Spleen (tissue), 11 donors: ENCODE measurements at regions not wholly inside any gene's neighbourhood (a gene's known extent, or its start where the extent isn't known, plus 50 kb on each side); places are given as distances from the start of the nearest gene placed in this dataset.

Source experiments
- DNase-seq: peaks from one replicate; pipeline ENCODE4 v3.0.0-alpha.2; 2020
- H3K27ac ChIP-seq, 8 donors: fragments of 200-600 bp; sonication (generic) in 7 of 8; 1 replicate in 4 of 8; 2 replicates in 4 of 8; pipeline versions ENCODE4 v1.5.0 to v1.8.0; 2016 to 2021; ENCODE audit warnings: inconsistent platforms in 4 of 8, mild to moderate bottlenecking in 4 of 8, moderate library complexity in 1 of 8
- H3K27me3 ChIP-seq, 7 donors: fragments of 200-600 bp; sonication (generic) in 6 of 7; replicated peaks in 1 of 7; 1 replicate in 4 of 7; 2 replicates in 3 of 7; pipeline versions ENCODE4 v1.5.0 to v1.8.0; 2016 to 2021; ENCODE audit warnings: inconsistent platforms in 3 of 7, mild to moderate bottlenecking in 1 of 7
- H3K36me3 ChIP-seq, 6 donors: fragments of 200-600 bp; sonication (generic) in 5 of 6; 1 replicate in 4 of 6; 2 replicates in 2 of 6; pipeline versions ENCODE4 v1.5.0 to v1.8.0; 2016 to 2021; ENCODE audit warnings: inconsistent platforms in 2 of 6
- H3K4me1 ChIP-seq, 6 donors: fragments of 200-600 bp; sonication (generic) in 5 of 6; 1 replicate in 3 of 6; 2 replicates in 3 of 6; pipeline versions ENCODE4 v1.5.0 to v1.8.0; 2016 to 2021; ENCODE audit warnings: inconsistent platforms in 3 of 6
- H3K4me3 ChIP-seq, 8 donors: fragments of 200-600 bp; sonication (generic) in 7 of 8; 1 replicate in 4 of 8; 2 replicates in 4 of 8; pipeline versions ENCODE4 v1.5.0 to v1.8.0; 2016 to 2021; ENCODE audit warnings: inconsistent platforms in 4 of 8, mild to moderate bottlenecking in 4 of 8, moderate library complexity in 2 of 8
- H3K9me3 ChIP-seq, 8 donors: fragments of 200-600 bp; sonication (generic) in 7 of 8; 1 replicate in 4 of 8; 2 replicates in 4 of 8; pipeline versions ENCODE4 v1.5.0 to v1.8.0; 2016 to 2021; ENCODE audit warnings: inconsistent platforms in 4 of 8
- POLR2A ChIP-seq, 3 donors: fragments of 450-650 bp; IDR thresholded peaks; one replicate each; pipeline ENCODE4 v1.5.1; 2017; ENCODE audit warnings: antibody characterized with exemption in 3 of 3, mild to moderate bottlenecking in 1 of 3
- POLR2AphosphoS5 ChIP-seq, 3 donors: sonication (generic); formaldehyde crosslinking; IDR thresholded peaks; one replicate each; pipeline ENCODE4 v1.5.1; 2017; ENCODE audit warnings: antibody characterized with exemption in 3 of 3
- whole genome bisulfite sequencing, 5 donors: extraction: QIAGEN DNeasy Blood & Tissue Kit in 3 of 5; methylation state at CpG; one replicate each; pipeline versions ENCODE4 v1.1.5 to v1.1.7; 2013 to 2018; 5-methylcytosine and 5-hydroxymethylcytosine counted together
- intact Hi-C: fragments of 100-400 bp; cut with DNase I; formaldehyde crosslinking; loops from one replicate; pipeline ENCODE4 v1.15.0; 2023; ENCODE audit warnings: low total_unique reads
- TF ChIP-seq, protein P1 (sequence below), 11 experiments: fragments of 200-600 bp in 7 of 11; fragments of 450-650 bp in 4 of 11; sonication (generic) in 4 of 11; IDR thresholded peaks in 8 of 11; conservative IDR thresholded peaks in 3 of 11; 1 replicate in 7 of 11; 2 replicates in 4 of 11; pipeline versions ENCODE4 v1.4.0 to v1.8.0; 2016 to 2021; ENCODE audit warnings: antibody characterized with exemption in 11 of 11, inconsistent platforms in 4 of 11, mild to moderate bottlenecking in 1 of 11
- donor health status: healthy with polysubstance abuse.
- donor health status: DM: no; HTN: no; CAD: no; lungs with moderate emphysema.
- donor health status: DM: no; HTN: no; CAD: no.
- donor health status: Bipolar disorder and iron deficiency.
- donor health status: healthy.
- donor health status: DM: no; HTN: no; CAD: no.
- donor health status: DM: yes; HTN: yes; CAD: no.

DNA sequence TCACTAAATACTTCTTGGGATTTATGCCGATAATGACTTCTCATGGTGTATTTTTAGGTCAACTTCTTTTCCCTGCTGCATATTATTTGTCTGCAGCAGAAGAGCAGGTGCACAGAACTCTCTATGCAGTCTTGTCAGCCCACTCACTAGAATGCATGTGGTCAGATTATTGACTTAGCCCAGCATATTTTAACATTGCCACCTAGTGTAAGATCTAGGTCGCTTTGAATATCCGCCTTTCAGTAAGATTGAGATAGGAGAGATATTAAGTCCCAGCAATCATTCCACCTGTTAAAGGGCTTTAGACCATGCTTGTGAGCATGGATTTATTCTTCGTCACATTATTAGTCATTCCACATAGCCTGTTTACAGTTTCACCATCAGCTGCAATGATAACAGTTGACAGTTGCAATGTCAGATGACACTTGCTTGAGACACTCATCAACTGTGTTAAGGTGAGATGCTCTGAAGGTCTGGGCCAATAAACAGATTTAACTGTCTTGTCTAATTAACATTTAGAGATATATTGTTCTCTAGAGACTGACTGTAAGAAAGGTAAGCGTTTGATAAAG is 491.7 kb downstream of the ARL4A start:
- 78 to 87% (median 84%) methylated on average over 5 of the region's 5 CpGs for WGBS, 5 donors
- TF ChIP-seq, protein P1, sequence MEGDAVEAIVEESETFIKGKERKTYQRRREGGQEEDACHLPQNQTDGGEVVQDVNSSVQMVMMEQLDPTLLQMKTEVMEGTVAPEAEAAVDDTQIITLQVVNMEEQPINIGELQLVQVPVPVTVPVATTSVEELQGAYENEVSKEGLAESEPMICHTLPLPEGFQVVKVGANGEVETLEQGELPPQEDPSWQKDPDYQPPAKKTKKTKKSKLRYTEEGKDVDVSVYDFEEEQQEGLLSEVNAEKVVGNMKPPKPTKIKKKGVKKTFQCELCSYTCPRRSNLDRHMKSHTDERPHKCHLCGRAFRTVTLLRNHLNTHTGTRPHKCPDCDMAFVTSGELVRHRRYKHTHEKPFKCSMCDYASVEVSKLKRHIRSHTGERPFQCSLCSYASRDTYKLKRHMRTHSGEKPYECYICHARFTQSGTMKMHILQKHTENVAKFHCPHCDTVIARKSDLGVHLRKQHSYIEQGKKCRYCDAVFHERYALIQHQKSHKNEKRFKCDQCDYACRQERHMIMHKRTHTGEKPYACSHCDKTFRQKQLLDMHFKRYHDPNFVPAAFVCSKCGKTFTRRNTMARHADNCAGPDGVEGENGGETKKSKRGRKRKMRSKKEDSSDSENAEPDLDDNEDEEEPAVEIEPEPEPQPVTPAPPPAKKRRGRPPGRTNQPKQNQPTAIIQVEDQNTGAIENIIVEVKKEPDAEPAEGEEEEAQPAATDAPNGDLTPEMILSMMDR (IDR thresholded peaks at IDR 0.05 in 8 of 11, conservative IDR thresholded peaks at IDR 0.05 in 3 of 11): peak in 4 of 11 experiments; percentile 9 to 26 (median 21)
- TF ChIP-seq POLR2A (IDR thresholded peaks at IDR 0.05): no peak
- H3K4me3 ChIP-seq: no peak overlapping the region

DNA sequence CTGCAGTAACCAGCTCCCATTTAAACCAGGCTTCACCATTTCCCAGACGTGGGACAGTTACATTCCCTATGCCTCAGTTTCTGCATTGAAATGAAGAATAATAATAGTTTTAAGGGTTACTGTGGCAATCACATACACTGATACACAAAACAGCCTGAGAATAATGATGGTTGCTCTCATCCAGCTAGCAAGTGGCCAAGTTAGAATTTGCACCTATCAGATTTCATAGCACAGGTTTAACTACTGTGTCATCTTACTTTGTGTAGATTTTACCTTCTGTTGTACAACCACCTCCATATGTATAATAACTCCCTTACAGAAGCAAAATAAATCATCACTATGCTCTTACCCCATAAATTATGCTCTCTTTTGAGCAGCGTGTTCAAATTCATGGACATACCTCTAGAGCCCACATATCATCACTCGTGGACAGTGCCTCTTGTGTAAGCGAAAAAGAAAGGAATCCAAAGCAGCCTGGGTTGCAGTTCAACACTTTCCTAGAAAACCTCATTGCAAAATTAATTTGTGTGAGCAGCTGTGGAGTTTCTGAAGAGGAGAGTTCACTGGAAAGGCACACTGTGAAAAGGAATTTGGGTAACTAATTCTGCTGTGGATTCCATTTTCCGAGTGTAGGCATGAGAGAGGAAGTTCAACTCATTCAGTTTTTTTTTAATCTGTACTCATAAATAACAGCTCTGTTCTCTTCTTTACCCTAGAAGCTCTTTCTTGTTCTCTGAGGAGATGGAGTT is 492.5 kb downstream of the ARL4A start:
- intact Hi-C loops: no loop called here
- H3K9me3 ChIP-seq: no peaks in the 10 kb centered on the region
- no peaks in the 10 kb centered on the region for H3K27me3 ChIP-seq
- no peak overlapping the region for H3K27ac ChIP-seq
- no peak for TF ChIP-seq POLR2AphosphoS5 (IDR thresholded peaks at IDR 0.05)
- TF ChIP-seq, protein P1 (IDR thresholded peaks at IDR 0.05 in 8 of 11, conservative IDR thresholded peaks at IDR 0.05 in 3 of 11): no peak
- no peak for TF ChIP-seq POLR2A (IDR thresholded peaks at IDR 0.05)
- H3K36me3 ChIP-seq: no peaks in the 10 kb centered on the region
- no peak overlapping the region for H3K4me3 ChIP-seq
- no peaks in the 10 kb centered on the region for H3K4me1 ChIP-seq
- 64 to 77% (median 70%) methylated on average over 5 of the region's 5 CpGs for WGBS, 5 donors
- no peak for DNase-seq

More for the DNA sequence above, 491.7 kb downstream of the ARL4A start:
- no peaks in the 10 kb centered on the region for H3K4me1 ChIP-seq
- H3K27me3 ChIP-seq: no peaks in the 10 kb centered on the region
- intact Hi-C loops: no loop called here
- no peaks in the 10 kb centered on the region for H3K36me3 ChIP-seq
- no peaks in the 10 kb centered on the region for H3K9me3 ChIP-seq
- H3K27ac ChIP-seq: no peak overlapping the region
- no peak for DNase-seq

DNA sequence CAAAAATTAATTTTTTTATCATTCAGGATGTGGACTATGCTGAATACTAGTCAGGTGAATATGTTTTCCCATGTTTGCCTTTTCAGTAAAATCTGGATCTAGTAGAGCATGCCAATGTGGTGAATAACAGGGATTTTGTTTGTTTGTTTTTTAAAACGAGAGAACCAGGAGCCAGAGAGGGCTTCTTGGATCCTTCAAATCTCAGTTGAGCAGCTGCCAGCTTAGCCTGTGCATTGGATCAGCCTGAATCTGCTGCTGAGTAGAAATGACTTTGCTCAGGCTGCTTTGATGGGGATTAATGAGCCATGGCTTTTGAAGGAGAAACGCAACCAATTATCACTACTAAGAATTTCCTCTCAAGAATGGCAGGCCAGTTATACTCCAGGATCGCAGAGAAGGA is 493.8 kb downstream of the ARL4A start:
- Histone ChIP-seq H3K27ac (no peak overlapping the region), H3K36me3 (no peaks in the 10 kb centered on the region), H3K4me3 (no peak overlapping the region), H3K27me3 (no peaks in the 10 kb centered on the region), H3K9me3 (no peaks in the 10 kb centered on the region), H3K4me1 (no peaks in the 10 kb centered on the region)
- 66 to 80% (median 71%) methylated on average over 3 of the region's 3 CpGs for WGBS, 5 donors
- intact Hi-C loops: no loop called here
- no peak for TF ChIP-seq POLR2A (IDR thresholded peaks at IDR 0.05)
- TF ChIP-seq, protein P1 (IDR thresholded peaks at IDR 0.05 in 8 of 11, conservative IDR thresholded peaks at IDR 0.05 in 3 of 11): no peak
- TF ChIP-seq POLR2AphosphoS5 (IDR thresholded peaks at IDR 0.05): no peak
- DNase-seq: no peak

DNA sequence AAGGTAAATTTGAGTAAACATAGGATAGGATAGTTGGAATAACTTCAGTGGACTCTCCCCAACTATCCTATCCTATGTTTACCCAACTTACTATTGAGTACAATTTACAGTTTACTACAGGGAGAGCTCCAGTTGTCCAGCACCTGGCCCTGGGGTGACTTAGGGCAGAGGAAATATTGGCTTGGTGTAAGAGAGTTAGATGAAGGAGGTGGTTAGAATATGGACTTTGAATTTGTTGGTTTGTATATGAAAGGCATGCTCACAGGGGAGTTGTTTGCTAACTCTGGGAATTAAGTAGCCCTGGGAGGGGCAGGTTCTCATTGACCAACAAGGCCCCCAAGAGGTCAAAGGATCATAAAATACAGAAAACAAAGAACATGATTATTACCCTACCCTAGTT is 497.7 kb downstream of the ARL4A start:
- H3K4me3 ChIP-seq: no peak overlapping the region
- H3K9me3 ChIP-seq: no peaks in the 10 kb centered on the region
- no peak for DNase-seq
- no peaks in the 10 kb centered on the region for H3K36me3 ChIP-seq
- H3K27ac ChIP-seq: no peak overlapping the region
- no peaks in the 10 kb centered on the region for H3K27me3 ChIP-seq
- TF ChIP-seq POLR2A (IDR thresholded peaks at IDR 0.05) (no peak), POLR2AphosphoS5 (IDR thresholded peaks at IDR 0.05) (no peak)
- TF ChIP-seq, protein P1 (IDR thresholded peaks at IDR 0.05 in 8 of 11, conservative IDR thresholded peaks at IDR 0.05 in 3 of 11): no peak
- intact Hi-C loops: no loop called here
- no peaks in the 10 kb centered on the region for H3K4me1 ChIP-seq
